ENCODE measurements at regions not wholly inside any gene's neighbourhood (a gene's known extent, or its start where the extent isn't known, plus 50 kb on each side); places are given as distances from the start of the nearest gene placed in this dataset.

GRCh38 chr2:5035057-5035488, 657.1 kb upstream of the SOX11 start:
- no peak for TF ChIP-seq ZNF274 (IDR thresholded peaks at IDR 0.05; ENCODE audit: low read depth, low read length)
- no peak for DNase-seq (ENCODE audit: low read depth, low spot score)
- H3K27me3 ChIP-seq (ENCODE audit: insufficient read depth, insufficient read length), result no peaks in the 10 kb centered on the region
- H3K9me3 ChIP-seq (ENCODE audit: insufficient read depth, low read length), result no peaks in the 10 kb centered on the region
- no peak overlapping the region for H3K4me3 ChIP-seq (ENCODE audit: insufficient read length, low read depth)
- H3K4me1 ChIP-seq (ENCODE audit: insufficient read depth, insufficient read length), result no peaks in the 10 kb centered on the region
- H3K36me3 ChIP-seq (ENCODE audit: insufficient read depth, insufficient read length, low read length), result no peaks in the 10 kb centered on the region
- no peak overlapping the region for H3K9ac ChIP-seq (ENCODE audit: insufficient read length, low read depth)

DNA sequence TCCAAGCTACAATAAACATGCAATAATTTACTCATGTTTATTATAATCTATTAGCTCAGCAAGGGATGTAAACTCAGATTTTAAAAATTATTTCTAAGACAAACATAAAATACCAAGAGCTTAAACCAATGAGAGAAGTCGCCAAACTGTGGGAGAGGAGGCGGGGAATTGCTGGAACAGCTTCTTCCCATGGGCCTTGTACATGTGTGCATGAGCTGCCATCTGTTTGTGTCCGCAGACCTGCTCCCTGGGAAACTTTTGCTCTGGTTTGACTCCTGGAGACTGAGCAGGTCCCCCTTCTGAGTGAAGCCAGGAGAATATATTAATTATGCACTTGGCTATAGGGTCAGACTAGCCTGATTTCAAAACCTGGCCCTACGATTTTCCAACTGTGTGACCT, 655.9 kb upstream of the SOX11 start:
- H3K4me1 ChIP-seq (ENCODE audit: insufficient read depth, insufficient read length), result no peaks in the 10 kb centered on the region
- no peaks in the 10 kb centered on the region for H3K9me3 ChIP-seq (ENCODE audit: insufficient read depth, low read length)
- no peaks in the 10 kb centered on the region for H3K36me3 ChIP-seq (ENCODE audit: insufficient read depth, insufficient read length, low read length)
- H3K27me3 ChIP-seq (ENCODE audit: insufficient read depth, insufficient read length), result no peaks in the 10 kb centered on the region
- TF ChIP-seq YY1 (IDR thresholded peaks at IDR 0.05; ENCODE audit: insufficient read depth, insufficient read length), result no peak
- no peak for TF ChIP-seq SUZ12 (IDR thresholded peaks at IDR 0.05; ENCODE audit: extremely low read depth, insufficient read depth, insufficient read length)
- no peak for TF ChIP-seq ZNF274 (IDR thresholded peaks at IDR 0.05; ENCODE audit: low read depth, low read length)
- DNase-seq (ENCODE audit: low read depth, low spot score), result no peak
- no peak overlapping the region for H3K9ac ChIP-seq (ENCODE audit: insufficient read length, low read depth)
- H3K4me3 ChIP-seq (ENCODE audit: insufficient read length, low read depth), result no peak overlapping the region

DNA sequence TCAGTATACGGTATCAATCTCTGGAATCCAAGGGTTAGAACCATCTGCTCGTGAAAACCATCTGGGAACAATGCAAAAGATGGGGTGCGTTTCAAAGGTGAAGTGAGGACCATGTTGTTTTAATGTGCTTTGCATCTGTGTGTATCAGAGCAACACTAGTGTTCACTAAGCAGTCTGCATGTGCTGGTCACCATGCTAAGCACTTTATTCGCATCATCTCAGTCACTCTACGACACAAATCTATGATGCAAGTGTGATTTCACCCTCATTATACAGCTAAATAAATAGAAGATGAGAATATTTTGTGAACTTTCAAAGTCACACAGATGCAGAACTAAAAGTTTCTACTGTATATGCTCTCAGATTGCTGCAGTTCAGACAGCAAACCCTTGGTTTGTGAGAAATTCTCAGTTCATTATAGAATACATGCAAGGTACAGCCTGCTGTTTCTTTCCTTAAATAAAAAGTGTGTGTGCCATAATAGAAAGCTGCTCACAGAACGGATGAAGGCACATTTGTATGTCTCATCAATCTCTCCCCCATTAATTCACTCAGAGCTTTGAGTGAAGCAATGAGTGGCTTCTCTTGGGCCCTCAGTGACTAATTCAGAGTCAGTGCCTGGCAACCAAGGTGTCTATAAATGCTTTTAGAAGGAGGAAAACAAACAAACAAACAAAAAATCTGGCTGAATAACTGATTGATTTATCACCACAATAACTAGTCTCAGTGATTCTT, 652.8 kb upstream of the SOX11 start:
- H3K4me3 ChIP-seq (ENCODE audit: insufficient read length, low read depth), result no peak overlapping the region
- no peaks in the 10 kb centered on the region for H3K36me3 ChIP-seq (ENCODE audit: insufficient read depth, insufficient read length, low read length)
- no peak for DNase-seq (ENCODE audit: low read depth, low spot score)
- no peak overlapping the region for H3K9ac ChIP-seq (ENCODE audit: insufficient read length, low read depth)
- no peaks in the 10 kb centered on the region for H3K9me3 ChIP-seq (ENCODE audit: insufficient read depth, low read length)
- H3K4me1 ChIP-seq (ENCODE audit: insufficient read depth, insufficient read length), result no peaks in the 10 kb centered on the region
- no peak for TF ChIP-seq YY1 (IDR thresholded peaks at IDR 0.05; ENCODE audit: insufficient read depth, insufficient read length)
- no peak for TF ChIP-seq SUZ12 (IDR thresholded peaks at IDR 0.05; ENCODE audit: extremely low read depth, insufficient read depth, insufficient read length)
- TF ChIP-seq ZNF274 (IDR thresholded peaks at IDR 0.05; ENCODE audit: low read depth, low read length), result no peak
- no peaks in the 10 kb centered on the region for H3K27me3 ChIP-seq (ENCODE audit: insufficient read depth, insufficient read length)

DNA sequence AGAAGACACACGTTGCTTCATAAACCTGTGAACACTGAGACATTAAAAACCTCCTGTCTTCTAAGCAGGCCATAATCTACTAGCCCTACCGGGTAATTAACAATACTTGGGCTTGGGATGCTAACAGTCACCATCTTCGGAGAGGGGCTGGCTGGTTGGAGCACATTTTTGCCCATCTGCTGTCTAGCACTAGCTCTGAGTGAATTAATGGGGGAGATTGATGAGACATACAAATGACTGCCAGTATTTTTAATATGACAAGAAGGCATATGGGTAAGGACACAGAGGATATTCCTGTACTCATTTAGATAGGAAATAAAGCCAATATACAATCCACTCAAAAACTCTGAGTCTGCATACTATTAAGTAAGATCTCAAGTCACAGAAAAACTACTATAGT, 651.6 kb upstream of the SOX11 start:
- no peaks in the 10 kb centered on the region for H3K27me3 ChIP-seq (ENCODE audit: insufficient read depth, insufficient read length)
- no peaks in the 10 kb centered on the region for H3K36me3 ChIP-seq (ENCODE audit: insufficient read depth, insufficient read length, low read length)
- no peak for TF ChIP-seq ZNF274 (IDR thresholded peaks at IDR 0.05; ENCODE audit: low read depth, low read length)
- no peak for TF ChIP-seq SUZ12 (IDR thresholded peaks at IDR 0.05; ENCODE audit: extremely low read depth, insufficient read depth, insufficient read length)
- TF ChIP-seq YY1 (IDR thresholded peaks at IDR 0.05; ENCODE audit: insufficient read depth, insufficient read length), result no peak
- H3K4me3 ChIP-seq (ENCODE audit: insufficient read length, low read depth), result no peak overlapping the region
- no peaks in the 10 kb centered on the region for H3K4me1 ChIP-seq (ENCODE audit: insufficient read depth, insufficient read length)
- no peak for DNase-seq (ENCODE audit: low read depth, low spot score)
- no peak overlapping the region for H3K9ac ChIP-seq (ENCODE audit: insufficient read length, low read depth)
- no peaks in the 10 kb centered on the region for H3K9me3 ChIP-seq (ENCODE audit: insufficient read depth, low read length)

DNA sequence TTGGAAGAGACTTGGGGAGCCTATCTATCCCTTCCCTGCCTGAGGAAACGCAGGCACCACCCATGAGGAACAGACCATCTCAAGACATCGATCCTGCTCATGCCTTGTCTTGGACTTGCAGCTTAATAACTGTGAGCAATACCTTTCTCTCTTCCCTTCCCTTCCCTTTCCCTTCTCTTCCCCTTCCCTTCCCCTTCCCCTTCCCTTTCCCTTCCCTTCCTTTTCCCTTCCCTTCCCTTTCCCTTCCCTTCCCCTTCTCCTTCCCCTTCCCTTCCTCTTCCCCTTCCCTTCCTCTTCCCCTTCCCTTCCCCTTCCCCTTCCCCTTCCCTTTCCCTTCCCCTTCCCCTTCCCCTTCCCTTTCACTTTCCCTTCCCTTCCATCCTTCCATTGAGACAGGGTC, 650.7 kb upstream of the SOX11 start:
- no peaks in the 10 kb centered on the region for H3K27me3 ChIP-seq (ENCODE audit: insufficient read depth, insufficient read length)
- H3K4me3 ChIP-seq (ENCODE audit: insufficient read length, low read depth), result no peak overlapping the region
- H3K9me3 ChIP-seq (ENCODE audit: insufficient read depth, low read length), result no peaks in the 10 kb centered on the region
- no peak overlapping the region for H3K9ac ChIP-seq (ENCODE audit: insufficient read length, low read depth)
- H3K36me3 ChIP-seq (ENCODE audit: insufficient read depth, insufficient read length, low read length), result no peaks in the 10 kb centered on the region
- H3K4me1 ChIP-seq (ENCODE audit: insufficient read depth, insufficient read length), result no peaks in the 10 kb centered on the region
- TF ChIP-seq ZNF274 (IDR thresholded peaks at IDR 0.05; ENCODE audit: low read depth, low read length), result no peak
- DNase-seq (ENCODE audit: low read depth, low spot score), result no peak

DNA sequence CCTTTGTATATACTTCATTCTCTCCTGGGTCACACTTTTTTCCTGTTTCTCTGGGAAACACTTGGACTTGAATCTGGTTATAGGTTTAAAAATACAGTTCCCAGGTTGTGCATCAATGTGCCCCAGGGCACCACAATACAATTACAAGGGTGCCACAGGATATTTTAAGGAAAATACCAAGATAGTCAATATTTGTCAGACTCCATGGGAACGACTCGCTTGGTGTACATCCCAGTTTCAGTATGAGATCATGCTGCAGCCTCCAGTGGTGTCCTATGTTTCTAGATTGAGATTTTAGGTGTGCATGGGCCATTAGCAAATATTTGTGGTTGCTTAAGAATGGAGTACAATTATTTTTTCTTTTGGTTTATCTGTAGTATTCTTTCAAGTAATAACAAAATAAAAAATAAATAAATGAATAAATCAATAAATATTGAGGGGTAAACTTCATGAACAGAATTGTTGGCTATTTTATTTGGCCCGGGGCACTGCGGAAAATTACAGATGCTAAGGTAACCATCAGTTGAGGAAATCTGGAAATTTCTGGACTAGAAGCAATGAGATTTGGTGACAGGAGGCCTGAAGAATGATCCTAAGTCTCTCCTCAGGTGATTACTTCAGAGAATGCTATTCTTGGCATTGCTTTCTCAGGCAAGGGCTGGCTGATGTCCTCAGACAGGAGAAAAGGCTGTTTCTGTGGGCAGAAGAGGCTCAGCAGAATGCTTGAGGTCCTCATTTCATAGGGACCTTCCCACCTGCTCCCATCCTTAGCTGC, 649.3 kb upstream of the SOX11 start:
- H3K4me3 ChIP-seq (ENCODE audit: insufficient read length, low read depth), result no peak overlapping the region
- DNase-seq (ENCODE audit: low read depth, low spot score), result no peak
- H3K9ac ChIP-seq (ENCODE audit: insufficient read length, low read depth), result no peak overlapping the region
- no peaks in the 10 kb centered on the region for H3K4me1 ChIP-seq (ENCODE audit: insufficient read depth, insufficient read length)
- TF ChIP-seq YY1 (IDR thresholded peaks at IDR 0.05; ENCODE audit: insufficient read depth, insufficient read length) (no peak), SUZ12 (IDR thresholded peaks at IDR 0.05; ENCODE audit: extremely low read depth, insufficient read depth, insufficient read length) (no peak), ZNF274 (IDR thresholded peaks at IDR 0.05; ENCODE audit: low read depth, low read length) (no peak)
- no peaks in the 10 kb centered on the region for H3K9me3 ChIP-seq (ENCODE audit: insufficient read depth, low read length)
- H3K27me3 ChIP-seq (ENCODE audit: insufficient read depth, insufficient read length), result no peaks in the 10 kb centered on the region
- no peaks in the 10 kb centered on the region for H3K36me3 ChIP-seq (ENCODE audit: insufficient read depth, insufficient read length, low read length)

GRCh38 chr2:5051300-5051699, 640.9 kb upstream of the SOX11 start:
- Histone ChIP-seq H3K4me3 (ENCODE audit: insufficient read length, low read depth) (no peak overlapping the region), H3K9me3 (ENCODE audit: insufficient read depth, low read length) (no peaks in the 10 kb centered on the region), H3K9ac (ENCODE audit: insufficient read length, low read depth) (no peak overlapping the region), H3K27me3 (ENCODE audit: insufficient read depth, insufficient read length) (no peaks in the 10 kb centered on the region), H3K4me1 (ENCODE audit: insufficient read depth, insufficient read length) (no peaks in the 10 kb centered on the region), H3K36me3 (ENCODE audit: insufficient read depth, insufficient read length, low read length) (no peaks in the 10 kb centered on the region)
- no peak for DNase-seq (ENCODE audit: low read depth, low spot score)
- TF ChIP-seq YY1 (IDR thresholded peaks at IDR 0.05; ENCODE audit: insufficient read depth, insufficient read length) (no peak), SUZ12 (IDR thresholded peaks at IDR 0.05; ENCODE audit: extremely low read depth, insufficient read depth, insufficient read length) (no peak), ZNF274 (IDR thresholded peaks at IDR 0.05; ENCODE audit: low read depth, low read length) (no peak)
